ENCODE measurements at regions not wholly inside any gene's neighbourhood (a gene's known extent, or its start where the extent isn't known, plus 50 kb on each side); places are given as distances from the start of the nearest gene placed in this dataset.
A peak's percentile ranks its signal among the peaks of the same experiment; 100 is the strongest.

DNA sequence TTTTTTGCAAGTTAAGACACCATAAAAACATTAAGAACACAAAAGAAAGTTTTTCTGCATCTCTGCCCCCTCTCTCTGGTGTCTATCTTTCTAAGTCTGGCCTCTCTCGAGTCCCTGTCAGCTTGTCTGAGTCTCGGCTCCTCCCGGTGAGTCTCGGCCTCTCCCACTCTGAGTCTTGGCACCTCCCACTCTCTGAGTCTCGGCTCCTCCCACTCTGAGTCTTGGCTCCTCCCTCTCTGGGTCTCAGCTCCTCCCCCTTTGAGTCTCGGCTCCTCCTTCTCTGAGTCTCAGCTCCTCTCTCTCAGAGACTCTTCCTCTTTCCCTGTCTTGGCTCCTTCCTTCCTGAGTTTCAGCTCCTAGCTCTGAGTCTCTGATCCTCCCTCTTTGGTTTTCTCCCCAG, 72.5 kb upstream of the AMPD3 start:
- POLR2A ChIA-PET, result no interaction called here
- ATAC-seq (replicated peaks in 1 of 4) (peak in 1 of 4 experiments; percentile 40), DNase-seq (peak in 1 of 35 experiments; percentile 9)
- Histone ChIP-seq H3K4me1 (ENCODE audit: control insufficient read depth in 1 of 2, extremely low read depth in 1 of 2, insufficient read depth in 2 of 2, low read length in 2 of 2) (no peaks in the 10 kb centered on the region), H3K27ac (ENCODE audit: low read length) (no peak overlapping the region), H3K36me3 (ENCODE audit: control insufficient read depth in 2 of 2, extremely low read depth in 1 of 2, insufficient read depth in 1 of 2, low read length in 1 of 2) (no peaks in the 10 kb centered on the region), H3K9me3 (no peaks in the 10 kb centered on the region), H3K4me3 (ENCODE audit: control insufficient read depth in 1 of 2, extremely low read depth in 1 of 2, low read length in 1 of 2) (no peak overlapping the region), H3K27me3 (replicated peaks in 1 of 2; ENCODE audit: control insufficient read depth in 2 of 2, extremely low read depth in 1 of 2, insufficient read depth in 2 of 2, low read length in 1 of 2) (peaks cover 0 to 11% of the 10 kb centered on the region in 2 experiments)
- peaks cover 0 to 3% (median 0%) of the 10 kb centered on the region in 3 donors for H3K9me3 Mint-ChIP-seq
- H3K4me3 Mint-ChIP-seq, result no peak overlapping the region
- 77% methylated on average over 6 of the region's 6 CpGs for WGBS (ENCODE audit: insufficient coverage)
- CTCF ChIA-PET, result interaction anchor here in 1 of 2 donors (0.7 kb wide), 1 partner anchor 16 kb away, joined by 4 read pairs; no protein-coding TSS in a partner anchor
- H3K4me1 Mint-ChIP-seq, result no peaks in the 10 kb centered on the region
- no peak overlapping the region for H3K27ac Mint-ChIP-seq
- no peaks in the 10 kb centered on the region for H3K36me3 Mint-ChIP-seq
- H3K27me3 Mint-ChIP-seq, result peaks cover 20 to 25% of the 10 kb centered on the region in 2 donors

DNA sequence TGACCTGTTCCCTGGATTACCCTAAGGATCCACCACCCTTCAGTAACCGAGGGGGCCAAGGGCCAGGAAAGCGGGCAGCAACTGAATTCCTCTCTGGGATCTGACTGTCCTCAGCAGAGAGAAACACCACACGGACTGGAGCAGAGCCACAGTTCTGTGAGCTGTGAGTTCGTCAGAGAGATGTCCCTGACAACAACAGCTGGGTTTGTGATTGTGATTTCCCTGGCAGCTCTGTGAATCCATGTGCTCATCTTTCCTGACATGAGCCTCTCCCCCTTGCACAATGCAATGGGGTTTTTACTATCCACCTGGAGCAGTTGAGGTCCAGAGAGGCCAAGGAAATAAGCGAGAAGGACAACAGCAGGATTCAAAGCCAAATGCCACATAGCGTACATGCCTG, 69.4 kb upstream of the AMPD3 start:
- Mint-ChIP-seq H3K27me3 (peaks cover 38 to 39% of the 10 kb centered on the region in 2 donors), H3K36me3 (no peaks in the 10 kb centered on the region), H3K4me1 (no peaks in the 10 kb centered on the region), H3K27ac (no peak overlapping the region), H3K9me3 (peaks cover 0 to 3% (median 0%) of the 10 kb centered on the region in 3 donors), H3K4me3 (no peak overlapping the region)
- ATAC-seq (replicated peaks in 1 of 4) (no peak), DNase-seq (no peak)
- H3K36me3 ChIP-seq (ENCODE audit: control insufficient read depth in 2 of 2, extremely low read depth in 1 of 2, insufficient read depth in 1 of 2, low read length in 1 of 2), result no peaks in the 10 kb centered on the region
- ChIA-PET POLR2A (no interaction called here), CTCF (no interaction called here)
- no peaks in the 10 kb centered on the region for H3K9me3 ChIP-seq
- H3K27ac ChIP-seq (ENCODE audit: low read length), result no peak overlapping the region
- H3K4me1 ChIP-seq (ENCODE audit: control insufficient read depth in 1 of 2, extremely low read depth in 1 of 2, insufficient read depth in 2 of 2, low read length in 2 of 2), result no peaks in the 10 kb centered on the region
- WGBS (ENCODE audit: insufficient coverage), result 94% methylated on average over 6 of the region's 6 CpGs
- no peak overlapping the region for H3K4me3 ChIP-seq (ENCODE audit: control insufficient read depth in 1 of 2, extremely low read depth in 1 of 2, low read length in 1 of 2)
- peaks cover 0 to 26% of the 10 kb centered on the region in 2 experiments for H3K27me3 ChIP-seq (replicated peaks in 1 of 2; ENCODE audit: control insufficient read depth in 2 of 2, extremely low read depth in 1 of 2, insufficient read depth in 2 of 2, low read length in 1 of 2)

DNA sequence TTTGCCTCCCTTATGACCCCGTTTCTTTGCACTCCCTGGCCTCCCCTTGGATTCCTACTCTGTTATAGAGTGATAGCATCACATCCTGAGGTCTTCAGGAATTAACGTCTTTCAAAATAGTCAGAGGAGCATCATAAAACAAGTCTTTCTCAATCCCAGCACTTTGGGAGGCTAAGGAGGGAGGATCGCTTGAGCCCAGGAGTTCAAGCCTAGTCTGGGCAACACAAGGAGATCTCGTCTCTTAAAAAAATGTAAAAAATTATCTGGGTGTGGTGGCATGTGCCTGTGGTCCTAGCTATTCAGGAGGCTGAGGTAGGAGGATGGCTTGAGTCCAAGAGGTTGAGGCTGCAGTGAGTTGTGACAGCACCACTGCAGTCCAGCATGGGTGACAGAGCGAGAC, 68.7 kb upstream of the AMPD3 start:
- no peaks in the 10 kb centered on the region for H3K4me1 ChIP-seq (ENCODE audit: control insufficient read depth in 1 of 2, extremely low read depth in 1 of 2, insufficient read depth in 2 of 2, low read length in 2 of 2)
- Mint-ChIP-seq H3K27ac (no peak overlapping the region), H3K4me3 (no peak overlapping the region), H3K36me3 (no peaks in the 10 kb centered on the region), H3K9me3 (peaks cover 0 to 3% (median 0%) of the 10 kb centered on the region in 3 donors), H3K27me3 (peaks cover 41 to 44% of the 10 kb centered on the region in 2 donors), H3K4me1 (no peaks in the 10 kb centered on the region)
- ChIA-PET POLR2A (no interaction called here), CTCF (no interaction called here)
- H3K4me3 ChIP-seq (ENCODE audit: control insufficient read depth in 1 of 2, extremely low read depth in 1 of 2, low read length in 1 of 2), result no peak overlapping the region
- no peak for ATAC-seq (replicated peaks in 1 of 4)
- no peak for DNase-seq
- H3K9me3 ChIP-seq, result no peaks in the 10 kb centered on the region
- no peak overlapping the region for H3K27ac ChIP-seq (ENCODE audit: low read length)
- WGBS (ENCODE audit: insufficient coverage), result 62% methylated on average over 2 of the region's 5 CpGs
- no peaks in the 10 kb centered on the region for H3K36me3 ChIP-seq (ENCODE audit: control insufficient read depth in 2 of 2, extremely low read depth in 1 of 2, insufficient read depth in 1 of 2, low read length in 1 of 2)
- peaks cover 0 to 26% of the 10 kb centered on the region in 2 experiments for H3K27me3 ChIP-seq (replicated peaks in 1 of 2; ENCODE audit: control insufficient read depth in 2 of 2, extremely low read depth in 1 of 2, insufficient read depth in 2 of 2, low read length in 1 of 2)

DNA sequence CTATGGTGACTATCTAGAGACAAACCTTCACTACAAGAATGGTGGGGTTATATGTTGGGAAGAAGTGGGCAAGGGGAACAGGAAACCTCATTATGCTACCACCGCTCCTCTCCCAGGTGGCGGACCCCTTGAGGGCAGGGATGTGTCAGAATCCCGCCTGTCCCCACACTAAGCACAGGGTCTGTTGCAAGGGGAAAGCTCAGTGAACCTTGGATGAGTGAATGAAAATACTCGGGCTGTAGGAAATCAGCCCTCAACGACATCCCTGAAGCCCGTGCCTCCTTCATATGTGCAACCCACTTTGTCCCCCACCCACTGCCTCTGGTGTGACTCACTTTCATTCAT, 68.2 kb upstream of the AMPD3 start:
- Histone ChIP-seq H3K4me3 (ENCODE audit: control insufficient read depth in 1 of 2, extremely low read depth in 1 of 2, low read length in 1 of 2) (no peak overlapping the region), H3K36me3 (ENCODE audit: control insufficient read depth in 2 of 2, extremely low read depth in 1 of 2, insufficient read depth in 1 of 2, low read length in 1 of 2) (no peaks in the 10 kb centered on the region), H3K9me3 (no peaks in the 10 kb centered on the region), H3K27ac (ENCODE audit: low read length) (no peak overlapping the region), H3K4me1 (ENCODE audit: control insufficient read depth in 1 of 2, extremely low read depth in 1 of 2, insufficient read depth in 2 of 2, low read length in 2 of 2) (no peaks in the 10 kb centered on the region), H3K27me3 (replicated peaks in 1 of 2; ENCODE audit: control insufficient read depth in 2 of 2, extremely low read depth in 1 of 2, insufficient read depth in 2 of 2, low read length in 1 of 2) (peaks cover 0 to 26% of the 10 kb centered on the region in 2 experiments)
- Mint-ChIP-seq H3K4me1 (no peaks in the 10 kb centered on the region), H3K36me3 (no peaks in the 10 kb centered on the region), H3K9me3 (peaks cover 0 to 3% (median 0%) of the 10 kb centered on the region in 3 donors), H3K4me3 (no peak overlapping the region), H3K27ac (no peak overlapping the region), H3K27me3 (peaks cover 41 to 44% of the 10 kb centered on the region in 2 donors)
- no peak for DNase-seq
- ChIA-PET POLR2A (no interaction called here), CTCF (no interaction called here)
- no peak for ATAC-seq (replicated peaks in 1 of 4)
- WGBS (ENCODE audit: insufficient coverage), result no CpG with 5 or more reads among the region's 6 CpGs

DNA sequence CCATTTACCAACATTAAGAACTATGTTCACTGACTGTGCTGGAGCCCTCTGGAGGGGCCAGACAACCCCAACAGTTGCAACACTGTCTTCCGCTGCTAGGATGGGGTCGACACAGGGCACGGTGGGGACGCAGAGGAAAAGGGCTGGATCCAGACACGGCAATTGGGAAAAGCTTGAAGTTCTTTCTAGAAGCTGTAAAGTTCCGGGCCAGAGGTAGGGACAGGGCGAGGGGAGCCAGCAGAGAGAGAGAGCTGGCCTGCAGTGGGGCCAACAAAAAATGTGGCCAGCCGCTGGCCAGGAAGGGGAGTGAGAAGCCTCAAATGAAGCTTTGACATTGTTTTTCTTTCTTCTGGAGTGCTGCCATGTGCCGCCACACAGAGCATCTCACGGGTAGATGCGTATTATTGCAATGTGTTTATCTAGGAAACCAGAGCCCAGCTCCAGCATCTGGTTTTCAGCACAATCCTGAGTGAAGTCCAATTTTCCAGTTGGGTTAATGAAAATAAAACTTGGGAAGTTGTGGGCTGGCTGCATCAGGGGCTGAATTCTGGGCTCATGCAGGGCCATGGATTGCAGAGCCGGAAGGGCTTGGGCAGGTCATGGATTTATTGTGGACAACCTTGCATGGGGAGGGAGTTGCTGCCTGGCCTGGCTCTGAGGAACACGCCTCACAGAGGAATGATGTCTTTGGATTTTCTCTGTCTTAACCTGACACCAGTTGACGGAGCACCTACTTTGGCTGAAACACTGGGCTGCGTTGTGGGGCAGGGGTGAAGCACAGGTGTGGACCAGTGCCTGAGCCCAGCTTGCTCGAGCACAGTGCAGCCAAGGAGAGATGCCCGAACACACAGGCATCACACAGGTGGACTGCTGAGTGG, 67.6 kb upstream of the AMPD3 start:
- DNase-seq (no peak), ATAC-seq (replicated peaks in 1 of 4) (no peak)
- Histone ChIP-seq H3K9me3 (no peaks in the 10 kb centered on the region), H3K27ac (ENCODE audit: low read length) (no peak overlapping the region), H3K27me3 (replicated peaks in 1 of 2; ENCODE audit: control insufficient read depth in 2 of 2, extremely low read depth in 1 of 2, insufficient read depth in 2 of 2, low read length in 1 of 2) (peaks cover 0 to 26% of the 10 kb centered on the region in 2 experiments), H3K4me3 (ENCODE audit: control insufficient read depth in 1 of 2, extremely low read depth in 1 of 2, low read length in 1 of 2) (no peak overlapping the region), H3K36me3 (ENCODE audit: control insufficient read depth in 2 of 2, extremely low read depth in 1 of 2, insufficient read depth in 1 of 2, low read length in 1 of 2) (no peaks in the 10 kb centered on the region), H3K4me1 (ENCODE audit: control insufficient read depth in 1 of 2, extremely low read depth in 1 of 2, insufficient read depth in 2 of 2, low read length in 2 of 2) (no peaks in the 10 kb centered on the region)
- H3K36me3 Mint-ChIP-seq, result no peaks in the 10 kb centered on the region
- no peak overlapping the region for H3K4me3 Mint-ChIP-seq
- no peaks in the 10 kb centered on the region for H3K4me1 Mint-ChIP-seq
- no peak overlapping the region for H3K27ac Mint-ChIP-seq
- peaks cover 44 to 45% of the 10 kb centered on the region in 2 donors for H3K27me3 Mint-ChIP-seq
- ChIA-PET CTCF (no interaction called here), POLR2A (no interaction called here)
- WGBS (ENCODE audit: insufficient coverage), result 92% methylated on average over 16 of the region's 17 CpGs
- peaks cover 0 to 3% (median 0%) of the 10 kb centered on the region in 3 donors for H3K9me3 Mint-ChIP-seq

DNA sequence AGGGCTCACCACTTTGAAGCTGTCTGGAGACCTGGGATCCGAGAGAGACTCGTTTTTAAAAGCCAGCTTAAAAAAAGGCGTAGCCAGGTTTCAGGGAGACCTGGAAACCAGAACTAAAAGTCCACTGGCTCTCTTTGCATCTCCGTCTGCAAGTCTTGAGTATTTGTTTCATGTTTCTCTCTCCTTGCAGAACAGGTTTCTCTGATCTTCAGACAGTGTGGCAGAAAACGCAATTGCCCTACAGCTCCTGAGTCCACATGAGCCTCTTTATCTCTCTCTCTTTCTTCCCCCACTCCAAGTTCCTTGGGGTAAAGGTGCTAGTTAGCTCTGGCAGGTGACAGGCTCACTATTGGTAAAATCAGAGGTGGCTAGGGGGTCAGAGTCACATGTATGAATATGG, 67.0 kb upstream of the AMPD3 start:
- DNase-seq, result no peak
- Mint-ChIP-seq H3K9me3 (no peaks in the 10 kb centered on the region), H3K4me1 (no peaks in the 10 kb centered on the region), H3K27me3 (peaks cover 38 to 42% of the 10 kb centered on the region in 2 donors), H3K27ac (no peak overlapping the region), H3K36me3 (no peaks in the 10 kb centered on the region), H3K4me3 (no peak overlapping the region)
- no peaks in the 10 kb centered on the region for H3K36me3 ChIP-seq (ENCODE audit: control insufficient read depth in 2 of 2, extremely low read depth in 1 of 2, insufficient read depth in 1 of 2, low read length in 1 of 2)
- POLR2A ChIA-PET, result no interaction called here
- no peak overlapping the region for H3K4me3 ChIP-seq (ENCODE audit: control insufficient read depth in 1 of 2, extremely low read depth in 1 of 2, low read length in 1 of 2)
- H3K9me3 ChIP-seq, result no peaks in the 10 kb centered on the region
- CTCF ChIA-PET, result no interaction called here
- peaks cover 0 to 28% of the 10 kb centered on the region in 2 experiments for H3K27me3 ChIP-seq (replicated peaks in 1 of 2; ENCODE audit: control insufficient read depth in 2 of 2, extremely low read depth in 1 of 2, insufficient read depth in 2 of 2, low read length in 1 of 2)
- ATAC-seq (replicated peaks in 1 of 4), result no peak
- H3K4me1 ChIP-seq (ENCODE audit: control insufficient read depth in 1 of 2, extremely low read depth in 1 of 2, insufficient read depth in 2 of 2, low read length in 2 of 2), result no peaks in the 10 kb centered on the region
- 59% methylated on average over 4 of the region's 5 CpGs for WGBS (ENCODE audit: insufficient coverage)
- no peak overlapping the region for H3K27ac ChIP-seq (ENCODE audit: low read length)
